ENCODE measurements at regions not wholly inside any gene's neighbourhood (a gene's known extent, or its start where the extent isn't known, plus 50 kb on each side); places are given as distances from the start of the nearest gene placed in this dataset.

DNA sequence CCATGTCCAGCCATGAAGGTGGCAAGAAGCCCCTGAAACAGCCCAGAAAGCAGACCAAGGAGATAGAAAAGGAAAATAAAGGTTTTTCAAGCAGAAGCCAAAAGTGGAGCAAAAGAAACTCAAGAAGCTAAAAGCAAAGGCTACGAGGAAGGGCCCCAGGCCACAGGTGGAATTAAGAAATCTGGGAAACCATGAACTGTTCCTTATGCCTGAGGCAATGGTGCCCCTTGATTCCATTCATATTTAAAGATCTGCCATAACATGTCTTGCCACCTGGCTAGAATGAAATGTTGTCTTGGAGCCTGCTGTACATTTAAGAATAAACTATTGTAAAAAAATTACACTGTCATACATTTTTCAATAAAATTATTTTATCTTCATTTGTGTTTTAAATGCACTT, 59.5 kb upstream of the TARS1 start:
- TF ChIP-seq MYC (IDR thresholded peaks at IDR 0.05; ENCODE audit: low read depth, low read length) (no peak), MYC (CRISPR knock-in tag; IDR thresholded peaks at IDR 0.05; ENCODE audit: borderline replicate concordance, low read depth) (no peak), HIVEP1 (CRISPR knock-in tag; IDR thresholded peaks at IDR 0.05) (no peak), DPF2 (IDR thresholded peaks at IDR 0.05) (no peak), POLR2A (conservative IDR thresholded peaks at IDR 0.05) (no peak), EP300 (IDR thresholded peaks at IDR 0.05; ENCODE audit: low read length) (no peak), ZZZ3 (IDR thresholded peaks at IDR 0.05) (no peak), BACH1 (tag; IDR thresholded peaks at IDR 0.05) (no peak), SPI1 (IDR thresholded peaks at IDR 0.05; ENCODE audit: borderline replicate concordance, low read depth, low read length) (no peak), HNRNPLL (IDR thresholded peaks at IDR 0.05; ENCODE audit: low read depth, low read length, poor library complexity, severe bottlenecking) (no peak)
- TF ChIP-seq, protein P1, sequence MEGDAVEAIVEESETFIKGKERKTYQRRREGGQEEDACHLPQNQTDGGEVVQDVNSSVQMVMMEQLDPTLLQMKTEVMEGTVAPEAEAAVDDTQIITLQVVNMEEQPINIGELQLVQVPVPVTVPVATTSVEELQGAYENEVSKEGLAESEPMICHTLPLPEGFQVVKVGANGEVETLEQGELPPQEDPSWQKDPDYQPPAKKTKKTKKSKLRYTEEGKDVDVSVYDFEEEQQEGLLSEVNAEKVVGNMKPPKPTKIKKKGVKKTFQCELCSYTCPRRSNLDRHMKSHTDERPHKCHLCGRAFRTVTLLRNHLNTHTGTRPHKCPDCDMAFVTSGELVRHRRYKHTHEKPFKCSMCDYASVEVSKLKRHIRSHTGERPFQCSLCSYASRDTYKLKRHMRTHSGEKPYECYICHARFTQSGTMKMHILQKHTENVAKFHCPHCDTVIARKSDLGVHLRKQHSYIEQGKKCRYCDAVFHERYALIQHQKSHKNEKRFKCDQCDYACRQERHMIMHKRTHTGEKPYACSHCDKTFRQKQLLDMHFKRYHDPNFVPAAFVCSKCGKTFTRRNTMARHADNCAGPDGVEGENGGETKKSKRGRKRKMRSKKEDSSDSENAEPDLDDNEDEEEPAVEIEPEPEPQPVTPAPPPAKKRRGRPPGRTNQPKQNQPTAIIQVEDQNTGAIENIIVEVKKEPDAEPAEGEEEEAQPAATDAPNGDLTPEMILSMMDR (IDR thresholded peaks at IDR 0.05 in 2 of 3, conservative IDR thresholded peaks at IDR 0.05 in 1 of 3; ENCODE audit: insufficient read depth in 2 of 3, low read depth in 1 of 3, low read length in 3 of 3): no peak
- TF ChIP-seq, protein P2, sequence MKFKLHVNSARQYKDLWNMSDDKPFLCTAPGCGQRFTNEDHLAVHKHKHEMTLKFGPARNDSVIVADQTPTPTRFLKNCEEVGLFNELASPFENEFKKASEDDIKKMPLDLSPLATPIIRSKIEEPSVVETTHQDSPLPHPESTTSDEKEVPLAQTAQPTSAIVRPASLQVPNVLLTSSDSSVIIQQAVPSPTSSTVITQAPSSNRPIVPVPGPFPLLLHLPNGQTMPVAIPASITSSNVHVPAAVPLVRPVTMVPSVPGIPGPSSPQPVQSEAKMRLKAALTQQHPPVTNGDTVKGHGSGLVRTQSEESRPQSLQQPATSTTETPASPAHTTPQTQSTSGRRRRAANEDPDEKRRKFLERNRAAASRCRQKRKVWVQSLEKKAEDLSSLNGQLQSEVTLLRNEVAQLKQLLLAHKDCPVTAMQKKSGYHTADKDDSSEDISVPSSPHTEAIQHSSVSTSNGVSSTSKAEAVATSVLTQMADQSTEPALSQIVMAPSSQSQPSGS (CRISPR knock-in tag; IDR thresholded peaks at IDR 0.05): no peak
- TF ChIP-seq, protein P3, sequence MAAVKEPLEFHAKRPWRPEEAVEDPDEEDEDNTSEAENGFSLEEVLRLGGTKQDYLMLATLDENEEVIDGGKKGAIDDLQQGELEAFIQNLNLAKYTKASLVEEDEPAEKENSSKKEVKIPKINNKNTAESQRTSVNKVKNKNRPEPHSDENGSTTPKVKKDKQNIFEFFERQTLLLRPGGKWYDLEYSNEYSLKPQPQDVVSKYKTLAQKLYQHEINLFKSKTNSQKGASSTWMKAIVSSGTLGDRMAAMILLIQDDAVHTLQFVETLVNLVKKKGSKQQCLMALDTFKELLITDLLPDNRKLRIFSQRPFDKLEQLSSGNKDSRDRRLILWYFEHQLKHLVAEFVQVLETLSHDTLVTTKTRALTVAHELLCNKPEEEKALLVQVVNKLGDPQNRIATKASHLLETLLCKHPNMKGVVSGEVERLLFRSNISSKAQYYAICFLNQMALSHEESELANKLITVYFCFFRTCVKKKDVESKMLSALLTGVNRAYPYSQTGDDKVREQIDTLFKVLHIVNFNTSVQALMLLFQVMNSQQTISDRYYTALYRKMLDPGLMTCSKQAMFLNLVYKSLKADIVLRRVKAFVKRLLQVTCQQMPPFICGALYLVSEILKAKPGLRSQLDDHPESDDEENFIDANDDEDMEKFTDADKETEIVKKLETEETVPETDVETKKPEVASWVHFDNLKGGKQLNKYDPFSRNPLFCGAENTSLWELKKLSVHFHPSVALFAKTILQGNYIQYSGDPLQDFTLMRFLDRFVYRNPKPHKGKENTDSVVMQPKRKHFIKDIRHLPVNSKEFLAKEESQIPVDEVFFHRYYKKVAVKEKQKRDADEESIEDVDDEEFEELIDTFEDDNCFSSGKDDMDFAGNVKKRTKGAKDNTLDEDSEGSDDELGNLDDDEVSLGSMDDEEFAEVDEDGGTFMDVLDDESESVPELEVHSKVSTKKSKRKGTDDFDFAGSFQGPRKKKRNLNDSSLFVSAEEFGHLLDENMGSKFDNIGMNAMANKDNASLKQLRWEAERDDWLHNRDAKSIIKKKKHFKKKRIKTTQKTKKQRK (IDR thresholded peaks at IDR 0.05; ENCODE audit: borderline replicate concordance, low read depth, low read length): no peak
